ENCODE measurements at regions not wholly inside any gene's neighbourhood (a gene's known extent, or its start where the extent isn't known, plus 50 kb on each side); places are given as distances from the start of the nearest gene placed in this dataset.

- TF ChIP-seq CTCF (IDR thresholded peaks at IDR 0.05; ENCODE audit: unreplicated experiment) = no peak
- H3K4me3 Mint-ChIP-seq = no peak overlapping the region
These were observed 430.6 kb upstream of the FANCL start for GRCh38 chr2:58671675-58672074.

GRCh38 chr2:58669998-58670397 is 428.9 kb upstream of the FANCL start:
- H3K4me3 Mint-ChIP-seq = no peak overlapping the region
- peaks cover 1% of the 10 kb centered on the region for H3K36me3 Mint-ChIP-seq
- DNase-seq (ENCODE audit: low spot score in 2 of 2, unreplicated experiment in 2 of 2) = no peak
- H3K4me1 Mint-ChIP-seq = no peaks in the 10 kb centered on the region
- H3K27me3 Mint-ChIP-seq (ENCODE audit: low read depth) = no peaks in the 10 kb centered on the region
- TF ChIP-seq CTCF (IDR thresholded peaks at IDR 0.05; ENCODE audit: unreplicated experiment) = no peak
- peaks cover 11% of the 10 kb centered on the region for H3K9me3 Mint-ChIP-seq
- H3K27ac Mint-ChIP-seq = no peak overlapping the region

More at GRCh38 chr2:58671675-58672074, 430.6 kb upstream of the FANCL start:
- no peak for DNase-seq (ENCODE audit: low spot score in 2 of 2, unreplicated experiment in 2 of 2)
- Mint-ChIP-seq H3K36me3 (peaks cover 1% of the 10 kb centered on the region), H3K9me3 (peaks cover 11% of the 10 kb centered on the region), H3K27me3 (ENCODE audit: low read depth) (no peaks in the 10 kb centered on the region), H3K4me1 (no peaks in the 10 kb centered on the region), H3K27ac (no peak overlapping the region)

GRCh38 chr2:58667137-58667774 is 426.1 kb upstream of the FANCL start:
- DNase-seq (ENCODE audit: low spot score in 2 of 2, unreplicated experiment in 2 of 2) = no peak
- no peak for TF ChIP-seq CTCF (IDR thresholded peaks at IDR 0.05; ENCODE audit: unreplicated experiment)
- H3K4me3 Mint-ChIP-seq = no peak overlapping the region
- no peaks in the 10 kb centered on the region for H3K27me3 Mint-ChIP-seq (ENCODE audit: low read depth)
- H3K4me1 Mint-ChIP-seq = no peaks in the 10 kb centered on the region
- no peak overlapping the region for H3K27ac Mint-ChIP-seq
- peaks cover 1% of the 10 kb centered on the region for H3K36me3 Mint-ChIP-seq
- H3K9me3 Mint-ChIP-seq = peaks cover 11% of the 10 kb centered on the region

GRCh38 chr2:58666323-58666970 is 425.3 kb upstream of the FANCL start:
- TF ChIP-seq CTCF (IDR thresholded peaks at IDR 0.05; ENCODE audit: unreplicated experiment) = no peak
- Mint-ChIP-seq H3K4me3 (no peak overlapping the region), H3K9me3 (peaks cover 11% of the 10 kb centered on the region), H3K27ac (no peak overlapping the region), H3K36me3 (peaks cover 1% of the 10 kb centered on the region), H3K4me1 (no peaks in the 10 kb centered on the region), H3K27me3 (ENCODE audit: low read depth) (no peaks in the 10 kb centered on the region)
- no peak for DNase-seq (ENCODE audit: low spot score in 2 of 2, unreplicated experiment in 2 of 2)

- Mint-ChIP-seq H3K9me3 (peaks cover 6% of the 10 kb centered on the region), H3K27ac (no peak overlapping the region), H3K4me1 (no peaks in the 10 kb centered on the region), H3K36me3 (peaks cover 1% of the 10 kb centered on the region), H3K27me3 (ENCODE audit: low read depth) (no peaks in the 10 kb centered on the region), H3K4me3 (no peak overlapping the region)
- DNase-seq (ENCODE audit: low spot score in 2 of 2, unreplicated experiment in 2 of 2) = no peak
- TF ChIP-seq CTCF (IDR thresholded peaks at IDR 0.05; ENCODE audit: unreplicated experiment) = no peak
These were observed 424.0 kb upstream of the FANCL start for GRCh38 chr2:58665154-58665553.

All from mesothelial cell of epicardium (in vitro differentiated cells).